A549 (cell line): ENCODE measurements at regions not wholly inside any gene's neighbourhood (a gene's known extent, or its start where the extent isn't known, plus 50 kb on each side); places are given as distances from the start of the nearest gene placed in this dataset.

Experiments used
- ATAC-seq, 2 experiments: fragments of 200-7000 bp in 1 of 2; fragments of >200 bp in 1 of 2; cut with Nextera tagmentation in 1 of 2; cut with Tn5 transposase in 1 of 2; 3 replicates each; pipeline versions ENCODE4 v1.8.0 to v1.9.1; 2018 to 2020; ENCODE audit warnings: mild to moderate bottlenecking in 1 of 2, moderate library complexity in 1 of 2
- CTCF ChIA-PET: fragments of 300-600 bp; sonication (Branson Sonifier 250); formaldehyde crosslinking; extraction: SDS; loops from one replicate; lab custom pipeline; 2021; ENCODE audit warnings: antibody characterized with exemption, inconsistent platforms; lab: Yijun Ruan, JAX
- POLR2A ChIA-PET: fragments of 350-600 bp; formaldehyde crosslinking; extraction: SDS; loops from one replicate; lab custom pipeline; 2021; ENCODE audit warnings: antibody characterized with exemption, inconsistent platforms; lab: Yijun Ruan, JAX
- DNase-seq, 2 experiments: peaks; one replicate each; pipeline versions ENCODE4 v3.0.0 to v3.0.0-alpha.2; 2011 to 2016; ENCODE audit warnings: low read depth in 1 of 2, low spot score in 1 of 2
- FAIRE-seq: peaks from 2 replicates; lab custom pipeline; 2011; peaks lifted over from hg19 to GRCh38; lab: Jason Lieb, UNC
- H3K27ac ChIP-seq, 2 experiments: fragments of >200 bp; sonication (Bioruptor Twin); formaldehyde crosslinking; 3 replicates each; pipeline ENCODE4 v1.5.1; 2016 to 2017
- H3K4me1 ChIP-seq: fragments of >200 bp; sonication (Bioruptor Twin); formaldehyde crosslinking; 3 replicates; pipeline ENCODE4 v1.6.1; 2016
- H3K4me2 ChIP-seq: fragments of >200 bp; sonication (Bioruptor Twin); formaldehyde crosslinking; 3 replicates; pipeline ENCODE4 v1.6.1; 2016
- H3K4me3 ChIP-seq: fragments of >200 bp; sonication (Bioruptor Twin); formaldehyde crosslinking; 3 replicates; pipeline ENCODE4 v1.5.1; 2016
- H3K9me3 ChIP-seq: fragments of >200 bp; sonication (Bioruptor Twin); formaldehyde crosslinking; 3 replicates; pipeline ENCODE4 v1.6.1; 2016
- CBX2 ChIP-seq: fragments of 200-600 bp; sonication (generic); IDR thresholded peaks from 2 replicates; pipeline ENCODE4 v1.6.1; 2016; ENCODE audit warnings: low read depth, mild to moderate bottlenecking, borderline replicate concordance
- CHD4 ChIP-seq: fragments of 200-600 bp; sonication (generic); IDR thresholded peaks from 2 replicates; pipeline ENCODE4 v1.6.1; 2016; ENCODE audit warnings: antibody characterized with exemption, mild to moderate bottlenecking, borderline replicate concordance
- E2F6 ChIP-seq: IDR thresholded peaks from 2 replicates; pipeline ENCODE4 v1.6.1; 2012; ENCODE audit warnings: low read depth, borderline replicate concordance
- EHMT2 ChIP-seq: fragments of 200-600 bp; sonication (generic); IDR thresholded peaks from 2 replicates; pipeline ENCODE4 v1.6.1; 2016; ENCODE audit warnings: antibody characterized with exemption, low read depth, mild to moderate bottlenecking, moderate library complexity
- FOSB ChIP-seq: fragments of 250-450 bp; sonication (Bioruptor Pico); IDR thresholded peaks from 2 replicates; pipeline ENCODE4 v1.5.0; 2020; ENCODE audit warnings: mild to moderate bottlenecking, moderate library complexity
- FOXS1 ChIP-seq: fragments of 250-450 bp; sonication (Bioruptor Pico); IDR thresholded peaks from 2 replicates; pipeline ENCODE4 v1.5.0; 2020; ENCODE audit warnings: mild to moderate bottlenecking, moderate library complexity
- HDAC2 ChIP-seq: fragments of 200-600 bp; sonication (generic); IDR thresholded peaks from 2 replicates; pipeline ENCODE4 v1.6.1; 2016
- HOXA7 ChIP-seq: fragments of 250-450 bp; sonication (Bioruptor Pico); IDR thresholded peaks from 2 replicates; pipeline ENCODE4 v1.5.0; 2020; ENCODE audit warnings: mild to moderate bottlenecking, moderate library complexity
- HOXB5 ChIP-seq: fragments of 250-450 bp; sonication (Bioruptor Pico); IDR thresholded peaks from 2 replicates; pipeline ENCODE4 v1.5.0; 2020; ENCODE audit warnings: mild to moderate bottlenecking, moderate library complexity
- MAZ ChIP-seq: fragments of 150-350 bp; IDR thresholded peaks from 2 replicates; pipeline ENCODE4 v1.6.1; 2014; ENCODE audit warnings: antibody characterized with exemption, low read depth, low read length, borderline replicate concordance
- MYC ChIP-seq: IDR thresholded peaks from 2 replicates; pipeline ENCODE4 v1.6.1; 2012; ENCODE audit warnings: mild to moderate bottlenecking, inconsistent platforms, low read length, improper control_type of control experiment, borderline replicate concordance
- RARB ChIP-seq: fragments of 250-450 bp; sonication (Bioruptor Pico); IDR thresholded peaks from 2 replicates; pipeline ENCODE4 v1.8.0; 2021; ENCODE audit warnings: mild to moderate bottlenecking, moderate library complexity
- REST ChIP-seq: fragments of 200-600 bp; sonication (generic); IDR thresholded peaks from 2 replicates; pipeline ENCODE4 v1.6.1; 2016; ENCODE audit warnings: antibody characterized with exemption, mild to moderate bottlenecking, moderate library complexity
- RFX5 ChIP-seq: fragments of 450-650 bp; IDR thresholded peaks from 2 replicates; pipeline ENCODE4 v1.7.1; 2014; ENCODE audit warnings: antibody characterized with exemption, mild to moderate bottlenecking, moderate library complexity
- RNF2 ChIP-seq: fragments of 200-600 bp; sonication (generic); IDR thresholded peaks from 2 replicates; pipeline ENCODE4 v1.6.1; 2016; ENCODE audit warnings: low read depth, mild to moderate bottlenecking, antibody characterized with exemption, moderate library complexity, borderline replicate concordance
- TFCP2L1 ChIP-seq: fragments of 250-450 bp; sonication (Bioruptor Pico); IDR thresholded peaks from 2 replicates; pipeline ENCODE4 v1.5.0; 2021; ENCODE audit warnings: mild to moderate bottlenecking
- USF2 ChIP-seq: fragments of 450-650 bp; IDR thresholded peaks from 2 replicates; pipeline ENCODE4 v1.6.1; 2014; ENCODE audit warnings: antibody characterized with exemption
- ZNF302 ChIP-seq: fragments of 250-450 bp; sonication (Bioruptor Pico); IDR thresholded peaks from 2 replicates; pipeline ENCODE4 v1.9.0; 2021; ENCODE audit warnings: inconsistent platforms, mild to moderate bottlenecking, moderate library complexity
- ZSCAN20 ChIP-seq: fragments of 250-450 bp; sonication (Bioruptor Pico); IDR thresholded peaks from 2 replicates; pipeline ENCODE4 v1.8.0; 2022; ENCODE audit warnings: mild to moderate bottlenecking, moderate library complexity
- WGBS: methylation state at CpG from one replicate; pipeline ENCODE4 v1.1.6; 2017; ENCODE audit errors: missing lambda C conversion rate; 5-methylcytosine and 5-hydroxymethylcytosine counted together

- TF ChIP-seq REST: no peak
Observed at GRCh38 chr4:132076829-132077228, 1072.3 kb upstream of the PCDH10 start (continued).

- ChIA-PET POLR2A (no interaction called here), CTCF (no interaction called here)
- 11% methylated on average over 3 of the region's 4 CpGs for WGBS
- DNase-seq (no peak), FAIRE-seq (no peak), ATAC-seq (no peak)
- TF ChIP-seq REST (no peak), CBX2 (no peak), HDAC2 (no peak), FOSB (no peak), CHD4 (no peak), RFX5 (no peak), FOXS1 (no peak), ZSCAN20 (CRISPR knock-in tag) (no peak), EHMT2 (no peak), E2F6 (no peak), ZNF302 (CRISPR knock-in tag) (no peak), HOXB5 (CRISPR knock-in tag) (no peak), MYC (no peak), TFCP2L1 (no peak), RARB (CRISPR knock-in tag) (no peak), RNF2 (no peak), MAZ (no peak), HOXA7 (CRISPR knock-in tag) (no peak), USF2 (no peak)
- no peaks in the 10 kb centered on the region for H3K9me3 ChIP-seq
- no peak overlapping the region for H3K4me2 ChIP-seq
- H3K27ac ChIP-seq: no peak overlapping the region
- H3K4me3 ChIP-seq: no peak overlapping the region
- H3K4me1 ChIP-seq: no peaks in the 10 kb centered on the region
Observed at GRCh38 chr4:132085105-132085504, 1064.0 kb upstream of the PCDH10 start.
